ENCODE measurements at regions not wholly inside any gene's neighbourhood (a gene's known extent, or its start where the extent isn't known, plus 50 kb on each side); places are given as distances from the start of the nearest gene placed in this dataset.

DNA sequence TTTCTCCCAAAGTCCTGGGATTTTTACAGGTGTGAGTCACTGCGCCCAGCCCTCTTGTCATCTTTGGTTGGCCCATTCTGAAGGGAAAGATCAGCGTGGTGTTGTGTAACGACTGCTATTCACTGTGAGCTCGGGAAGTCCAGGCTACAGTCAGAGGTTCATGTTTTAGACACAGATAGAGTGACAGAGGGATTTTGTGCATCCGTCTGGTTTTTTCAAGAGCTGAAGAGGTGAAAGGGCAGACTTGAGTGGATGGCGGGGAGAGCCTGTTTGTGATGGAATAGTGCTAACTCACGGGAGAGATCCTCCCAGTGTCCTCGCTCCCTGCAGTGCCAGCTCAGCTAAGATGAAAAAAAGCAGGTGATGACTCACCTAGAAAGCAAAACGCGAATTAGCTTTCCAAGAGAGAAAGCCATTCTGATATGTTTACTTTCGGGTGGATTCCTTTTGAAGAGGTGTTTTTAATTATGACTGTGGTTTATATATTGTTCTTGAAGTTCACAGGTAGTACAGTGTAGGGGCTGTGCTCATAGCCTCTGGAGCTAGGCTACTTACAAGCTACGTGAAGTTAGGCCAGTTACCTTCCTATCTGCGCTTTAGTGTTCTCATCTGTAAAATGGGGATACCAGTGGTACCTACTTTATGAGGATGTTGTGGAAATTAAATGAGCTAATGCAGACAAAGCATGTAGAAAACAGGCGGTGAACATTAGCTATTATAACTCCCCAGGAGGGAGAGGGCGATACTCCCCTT is 67.2 kb downstream of the C11orf91 start:
- TF ChIP-seq, protein P1, sequence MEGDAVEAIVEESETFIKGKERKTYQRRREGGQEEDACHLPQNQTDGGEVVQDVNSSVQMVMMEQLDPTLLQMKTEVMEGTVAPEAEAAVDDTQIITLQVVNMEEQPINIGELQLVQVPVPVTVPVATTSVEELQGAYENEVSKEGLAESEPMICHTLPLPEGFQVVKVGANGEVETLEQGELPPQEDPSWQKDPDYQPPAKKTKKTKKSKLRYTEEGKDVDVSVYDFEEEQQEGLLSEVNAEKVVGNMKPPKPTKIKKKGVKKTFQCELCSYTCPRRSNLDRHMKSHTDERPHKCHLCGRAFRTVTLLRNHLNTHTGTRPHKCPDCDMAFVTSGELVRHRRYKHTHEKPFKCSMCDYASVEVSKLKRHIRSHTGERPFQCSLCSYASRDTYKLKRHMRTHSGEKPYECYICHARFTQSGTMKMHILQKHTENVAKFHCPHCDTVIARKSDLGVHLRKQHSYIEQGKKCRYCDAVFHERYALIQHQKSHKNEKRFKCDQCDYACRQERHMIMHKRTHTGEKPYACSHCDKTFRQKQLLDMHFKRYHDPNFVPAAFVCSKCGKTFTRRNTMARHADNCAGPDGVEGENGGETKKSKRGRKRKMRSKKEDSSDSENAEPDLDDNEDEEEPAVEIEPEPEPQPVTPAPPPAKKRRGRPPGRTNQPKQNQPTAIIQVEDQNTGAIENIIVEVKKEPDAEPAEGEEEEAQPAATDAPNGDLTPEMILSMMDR (conservative IDR thresholded peaks at IDR 0.05; ENCODE audit: low read depth, low read length), result no peak
- no peak for TF ChIP-seq EZH2 (IDR thresholded peaks at IDR 0.05; ENCODE audit: borderline replicate concordance, low read depth, low read length, poor library complexity, severe bottlenecking)

All from A673 (cell line).